Activated naive CD4-positive, alpha-beta T cell treated with anti-CD3 and anti-CD28 coated beads, Interleukin-2, amount 10 ng/mL, durations not matched to agents 7 days and 5 days (primary cell): ENCODE measurements at regions not wholly inside any gene's neighbourhood (a gene's known extent, or its start where the extent isn't known, plus 50 kb on each side); places are given as distances from the start of the nearest gene placed in this dataset.

Experiments used
- CTCF ChIA-PET: fragments of 350-600 bp; sonication (Branson Sonifier 250); formaldehyde crosslinking; loops from one replicate; lab custom pipeline; 2021; ENCODE audit warnings: antibody characterized with exemption; lab: Charles Lee
- DNase-seq: peaks from one replicate; pipeline ENCODE4 v3.0.0-alpha.2; 2020
- H3K27ac Mint-ChIP-seq: one replicate; pipeline ENCODE4 v1.8.0; 2021; ENCODE audit warnings: mild to moderate bottlenecking, moderate library complexity, mixed read lengths
- H3K27me3 Mint-ChIP-seq: one replicate; pipeline ENCODE4 v1.8.0; 2021; ENCODE audit warnings: mild to moderate bottlenecking, mixed read lengths
- H3K36me3 Mint-ChIP-seq: one replicate; pipeline ENCODE4 v1.8.0; 2021; ENCODE audit warnings: mixed read lengths
- H3K4me1 Mint-ChIP-seq: one replicate; pipeline ENCODE4 v1.8.0; 2021; ENCODE audit warnings: mixed read lengths
- H3K4me3 Mint-ChIP-seq: one replicate; pipeline ENCODE4 v1.8.0; 2021; ENCODE audit warnings: mild to moderate bottlenecking, moderate library complexity, mixed read lengths
- H3K9me3 Mint-ChIP-seq: one replicate; pipeline ENCODE4 v1.8.0; 2021; ENCODE audit warnings: mixed read lengths

DNA sequence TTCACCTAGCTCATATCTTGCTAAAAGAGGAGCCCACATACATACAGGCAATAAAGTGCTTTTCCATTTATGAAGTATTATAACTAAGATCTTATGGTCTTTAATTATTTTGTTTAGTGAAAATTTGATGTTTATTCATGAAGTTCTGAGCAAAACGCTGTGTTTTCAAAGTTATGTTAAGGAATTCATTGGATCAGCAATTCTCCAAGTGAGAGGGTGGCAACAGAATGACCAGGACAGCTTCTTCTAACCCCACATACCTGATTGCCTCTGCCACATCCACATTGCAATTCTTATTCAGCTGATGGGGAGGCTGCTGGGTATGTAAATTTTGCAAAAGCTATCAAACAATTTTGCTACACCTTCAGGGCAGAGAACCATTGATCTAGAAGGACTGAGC, 116.8 kb downstream of the OGFRL1 start:
- Mint-ChIP-seq H3K27ac (no peak overlapping the region), H3K36me3 (no peaks in the 10 kb centered on the region), H3K4me3 (no peak overlapping the region), H3K27me3 (peaks cover 5% of the 10 kb centered on the region), H3K4me1 (peaks cover 6% of the 10 kb centered on the region), H3K9me3 (no peaks in the 10 kb centered on the region)
- no peak for DNase-seq
- CTCF ChIA-PET, result no interaction called here

DNA sequence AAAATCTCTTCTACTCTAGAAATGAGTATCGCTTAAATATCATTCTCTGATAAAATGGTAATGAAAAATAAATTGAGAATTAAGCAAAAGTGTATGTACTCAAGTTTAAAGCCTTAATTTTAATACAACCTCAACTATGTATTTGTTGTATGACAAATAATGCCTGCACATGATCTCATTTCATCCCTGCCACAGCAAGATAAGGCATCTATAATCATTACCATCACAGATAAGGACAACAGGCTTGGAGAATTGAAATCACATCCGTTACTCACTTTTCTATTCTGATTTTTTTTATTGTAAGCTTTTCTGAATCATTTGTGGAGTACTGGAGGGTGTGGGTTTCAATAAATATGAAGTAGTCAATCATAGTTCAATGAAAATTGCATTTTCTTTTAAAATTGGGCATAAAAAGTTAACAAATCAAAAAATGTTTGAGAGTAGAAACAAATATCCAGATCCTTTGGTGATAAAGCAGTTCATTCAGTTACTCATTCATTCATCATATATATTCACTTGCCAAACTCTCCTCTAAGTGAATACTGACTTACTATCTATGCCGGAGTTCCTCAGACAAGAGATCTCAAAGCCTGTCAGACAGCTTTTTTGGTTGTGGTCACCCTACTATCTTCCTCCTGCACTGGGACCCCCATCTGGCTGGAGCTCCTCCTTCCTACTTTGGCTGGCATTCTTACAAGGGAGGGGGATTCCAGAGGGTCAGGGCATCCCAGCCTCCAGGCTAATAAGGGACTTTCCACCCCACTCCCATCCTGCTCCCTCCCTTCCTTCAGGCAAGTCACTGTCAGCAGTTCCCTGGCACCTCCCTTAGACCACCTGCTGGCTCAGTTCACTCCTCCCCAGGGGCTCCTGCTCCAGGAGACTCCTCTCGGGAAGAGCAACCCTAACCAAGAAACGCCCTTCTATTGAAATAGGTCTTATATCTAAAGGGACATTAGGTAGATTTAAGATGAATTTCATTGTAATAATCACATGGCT, 118.6 kb downstream of the OGFRL1 start:
- no peaks in the 10 kb centered on the region for H3K36me3 Mint-ChIP-seq
- no peak for DNase-seq
- H3K4me3 Mint-ChIP-seq, result no peak overlapping the region
- CTCF ChIA-PET, result no interaction called here
- peaks cover 6% of the 10 kb centered on the region for H3K4me1 Mint-ChIP-seq
- peaks cover 5% of the 10 kb centered on the region for H3K27me3 Mint-ChIP-seq
- no peak overlapping the region for H3K27ac Mint-ChIP-seq
- no peaks in the 10 kb centered on the region for H3K9me3 Mint-ChIP-seq

DNA sequence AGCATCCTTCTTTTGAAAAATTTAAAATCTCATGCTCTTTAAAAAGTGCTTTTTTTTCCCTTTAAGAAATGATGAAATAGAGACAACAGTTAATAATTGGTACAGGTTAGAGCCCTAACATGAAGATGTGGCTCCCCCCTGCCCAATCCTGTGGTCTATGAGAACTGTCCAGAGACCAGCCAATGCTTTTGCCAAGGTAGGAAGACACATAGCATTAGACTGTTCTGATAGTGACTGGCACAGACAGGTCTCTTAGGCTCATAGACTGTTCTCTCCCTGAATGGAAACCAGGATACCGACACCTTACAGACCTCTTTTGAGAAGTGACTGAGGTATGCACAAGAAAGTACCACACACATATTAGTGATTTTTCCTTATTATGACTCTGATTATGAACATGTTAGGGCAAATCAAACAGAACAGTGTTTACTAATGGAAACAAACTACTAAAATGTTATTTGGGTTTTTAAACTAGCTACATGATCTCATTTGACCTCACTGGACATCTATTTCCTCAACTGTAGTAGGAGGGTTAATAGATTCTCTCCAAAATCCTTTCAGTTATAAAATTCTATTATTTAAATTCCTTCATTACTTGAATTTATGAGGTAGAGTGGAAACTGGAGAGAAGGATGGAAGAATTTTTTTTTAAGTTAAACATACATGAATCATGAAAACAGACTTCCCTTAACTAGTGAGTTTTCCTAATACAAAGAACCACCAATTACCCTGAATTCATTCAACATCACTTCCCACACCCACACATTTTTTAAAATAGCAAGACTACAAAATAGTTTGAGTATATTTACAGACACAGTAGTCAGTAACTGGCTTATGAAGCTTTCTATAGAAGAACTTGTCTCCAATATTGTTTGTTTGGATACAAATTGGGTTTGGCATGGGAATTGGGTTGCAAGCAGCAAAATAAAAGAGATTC, 120.4 kb downstream of the OGFRL1 start:
- CTCF ChIA-PET, result no interaction called here

DNA sequence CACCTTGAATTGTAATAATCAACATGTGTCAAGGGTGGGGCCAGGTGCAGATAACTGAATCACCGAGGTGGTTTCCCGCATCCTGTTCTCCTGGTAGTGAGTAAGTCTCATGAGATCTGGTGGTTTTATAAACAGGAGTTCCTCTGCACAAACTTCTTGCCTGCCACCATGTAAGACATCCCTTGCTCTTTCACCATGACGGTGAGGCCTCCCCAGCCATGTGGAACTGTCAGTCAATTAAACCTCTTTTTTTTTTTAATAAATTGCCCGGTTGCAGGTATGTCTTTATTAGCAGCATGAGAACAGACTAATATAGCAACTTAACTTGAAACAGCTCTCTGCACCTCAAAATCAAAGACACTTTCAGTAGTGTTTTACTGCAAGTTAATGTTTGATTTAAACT, 121.6 kb downstream of the OGFRL1 start:
- no peak overlapping the region for H3K4me3 Mint-ChIP-seq
- peaks cover 5% of the 10 kb centered on the region for H3K27me3 Mint-ChIP-seq
- CTCF ChIA-PET, result no interaction called here
- H3K9me3 Mint-ChIP-seq, result no peaks in the 10 kb centered on the region
- H3K27ac Mint-ChIP-seq, result no peak overlapping the region
- peaks cover 6% of the 10 kb centered on the region for H3K4me1 Mint-ChIP-seq
- H3K36me3 Mint-ChIP-seq, result no peaks in the 10 kb centered on the region
- DNase-seq, result no peak

More for the DNA sequence above, 120.4 kb downstream of the OGFRL1 start:
- peaks cover 6% of the 10 kb centered on the region for H3K4me1 Mint-ChIP-seq
- no peak overlapping the region for H3K4me3 Mint-ChIP-seq
- H3K27me3 Mint-ChIP-seq, result peaks cover 5% of the 10 kb centered on the region
- no peaks in the 10 kb centered on the region for H3K9me3 Mint-ChIP-seq
- no peak for DNase-seq
- no peaks in the 10 kb centered on the region for H3K36me3 Mint-ChIP-seq
- H3K27ac Mint-ChIP-seq, result no peak overlapping the region

DNA sequence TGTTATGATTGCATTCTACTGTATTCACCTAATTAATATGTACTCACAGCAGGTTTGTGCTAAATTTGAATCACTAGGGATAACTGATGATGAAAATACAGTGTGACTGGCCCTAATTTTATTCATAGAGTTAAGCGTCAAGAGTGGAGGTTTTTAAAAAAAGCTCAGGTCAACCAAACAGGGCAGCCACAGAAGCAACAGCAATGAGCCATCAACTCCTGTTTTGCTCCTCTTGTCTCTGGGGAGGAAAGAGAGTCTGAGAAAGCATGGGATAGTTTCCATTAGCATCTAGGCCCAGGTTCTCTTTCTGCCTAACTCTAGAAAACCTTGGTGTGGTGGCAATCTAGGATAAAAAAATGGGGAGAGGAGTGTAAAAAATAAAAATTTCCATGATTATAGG, 122.1 kb downstream of the OGFRL1 start:
- DNase-seq, result no peak
- Mint-ChIP-seq H3K4me3 (no peak overlapping the region), H3K9me3 (no peaks in the 10 kb centered on the region), H3K4me1 (peaks cover 6% of the 10 kb centered on the region), H3K27ac (no peak overlapping the region), H3K27me3 (peaks cover 5% of the 10 kb centered on the region), H3K36me3 (no peaks in the 10 kb centered on the region)
- CTCF ChIA-PET, result interaction anchor here (0.6 kb wide), 1 partner anchor 67 kb away, joined by 5 read pairs; no protein-coding TSS in a partner anchor

DNA sequence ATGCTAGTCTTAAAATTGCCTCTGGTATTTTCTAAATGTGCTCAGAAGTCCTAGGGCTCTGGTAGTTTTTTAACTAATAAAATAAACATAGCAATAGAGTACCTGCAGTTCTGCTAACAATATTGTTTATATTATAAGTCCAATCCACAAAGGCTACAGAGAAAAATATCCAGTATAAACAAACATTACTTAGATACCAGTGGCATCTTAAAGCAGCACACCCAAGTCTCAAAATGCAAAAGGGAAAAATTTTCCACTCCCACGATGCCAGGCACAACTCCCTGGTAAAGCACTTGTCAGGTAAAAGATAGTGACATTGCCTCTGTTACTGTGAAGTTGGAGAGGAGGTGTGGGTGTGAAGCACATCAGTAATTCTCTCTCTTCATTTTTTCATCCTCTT, 123.3 kb downstream of the OGFRL1 start:
- no peak overlapping the region for H3K4me3 Mint-ChIP-seq

DNA sequence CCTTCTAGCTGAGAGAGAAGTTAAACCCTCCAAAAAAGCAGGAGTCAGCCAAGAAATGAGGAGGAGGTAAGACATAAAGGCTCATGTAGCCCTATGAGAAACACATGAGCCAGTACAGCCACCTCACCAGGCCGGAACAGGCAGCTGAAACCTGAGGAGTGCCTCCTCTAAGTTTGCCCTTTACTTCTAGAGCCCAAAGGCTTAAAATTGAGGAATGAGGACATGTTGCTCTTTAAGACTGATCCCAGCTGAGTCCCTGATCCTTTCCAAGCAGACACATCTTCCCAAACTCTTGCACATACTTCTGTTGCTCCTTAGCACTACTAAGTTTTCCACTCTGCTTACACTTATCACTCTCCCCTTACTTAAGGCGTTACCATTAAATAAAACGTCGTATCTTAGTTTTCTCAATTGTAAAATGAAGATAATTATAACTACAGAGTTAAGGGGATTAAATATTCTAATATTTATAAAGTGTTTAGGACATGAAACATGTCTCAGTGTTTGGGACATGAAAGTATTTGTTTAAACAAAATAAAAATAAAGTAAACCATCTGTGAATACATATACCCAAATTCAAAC, 124.0 kb downstream of the OGFRL1 start:
- H3K27me3 Mint-ChIP-seq, result peaks cover 11% of the 10 kb centered on the region
- no peaks in the 10 kb centered on the region for H3K9me3 Mint-ChIP-seq
- CTCF ChIA-PET, result no interaction called here

More for the DNA sequence above, 123.3 kb downstream of the OGFRL1 start:
- Mint-ChIP-seq H3K4me1 (peaks cover 6% of the 10 kb centered on the region), H3K27ac (no peak overlapping the region), H3K27me3 (peaks cover 8% of the 10 kb centered on the region), H3K9me3 (no peaks in the 10 kb centered on the region), H3K36me3 (no peaks in the 10 kb centered on the region)
- CTCF ChIA-PET, result no interaction called here
- DNase-seq, result no peak

DNA sequence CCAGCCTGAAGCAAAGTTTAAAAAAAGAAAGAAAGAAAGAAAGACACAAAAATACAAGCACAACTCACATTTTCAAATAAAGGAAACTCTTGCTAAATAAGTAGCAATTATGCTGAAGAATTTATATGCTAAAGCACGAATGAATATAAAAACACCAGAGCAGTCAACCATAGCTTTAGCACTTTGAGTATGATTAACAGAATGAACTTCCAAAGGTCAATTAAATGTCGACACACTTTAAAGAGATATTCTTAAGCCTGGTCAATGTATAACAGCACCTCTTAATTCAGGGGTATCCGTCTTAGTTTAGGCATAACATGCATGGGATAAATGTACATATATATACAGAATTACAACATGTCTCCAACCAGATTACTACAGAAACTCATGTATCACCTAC, 125.9 kb downstream of the OGFRL1 start:
- DNase-seq, result no peak
- CTCF ChIA-PET, result no interaction called here
- no peaks in the 10 kb centered on the region for H3K9me3 Mint-ChIP-seq
- H3K4me1 Mint-ChIP-seq, result peaks cover 3% of the 10 kb centered on the region
- peaks cover 23% of the 10 kb centered on the region for H3K27me3 Mint-ChIP-seq
- H3K36me3 Mint-ChIP-seq, result no peaks in the 10 kb centered on the region
- no peak overlapping the region for H3K4me3 Mint-ChIP-seq
- no peak overlapping the region for H3K27ac Mint-ChIP-seq

More for the DNA sequence above, 124.0 kb downstream of the OGFRL1 start:
- Mint-ChIP-seq H3K36me3 (no peaks in the 10 kb centered on the region), H3K27ac (no peak overlapping the region), H3K4me3 (no peak overlapping the region), H3K4me1 (peaks cover 6% of the 10 kb centered on the region)
- no peak for DNase-seq

DNA sequence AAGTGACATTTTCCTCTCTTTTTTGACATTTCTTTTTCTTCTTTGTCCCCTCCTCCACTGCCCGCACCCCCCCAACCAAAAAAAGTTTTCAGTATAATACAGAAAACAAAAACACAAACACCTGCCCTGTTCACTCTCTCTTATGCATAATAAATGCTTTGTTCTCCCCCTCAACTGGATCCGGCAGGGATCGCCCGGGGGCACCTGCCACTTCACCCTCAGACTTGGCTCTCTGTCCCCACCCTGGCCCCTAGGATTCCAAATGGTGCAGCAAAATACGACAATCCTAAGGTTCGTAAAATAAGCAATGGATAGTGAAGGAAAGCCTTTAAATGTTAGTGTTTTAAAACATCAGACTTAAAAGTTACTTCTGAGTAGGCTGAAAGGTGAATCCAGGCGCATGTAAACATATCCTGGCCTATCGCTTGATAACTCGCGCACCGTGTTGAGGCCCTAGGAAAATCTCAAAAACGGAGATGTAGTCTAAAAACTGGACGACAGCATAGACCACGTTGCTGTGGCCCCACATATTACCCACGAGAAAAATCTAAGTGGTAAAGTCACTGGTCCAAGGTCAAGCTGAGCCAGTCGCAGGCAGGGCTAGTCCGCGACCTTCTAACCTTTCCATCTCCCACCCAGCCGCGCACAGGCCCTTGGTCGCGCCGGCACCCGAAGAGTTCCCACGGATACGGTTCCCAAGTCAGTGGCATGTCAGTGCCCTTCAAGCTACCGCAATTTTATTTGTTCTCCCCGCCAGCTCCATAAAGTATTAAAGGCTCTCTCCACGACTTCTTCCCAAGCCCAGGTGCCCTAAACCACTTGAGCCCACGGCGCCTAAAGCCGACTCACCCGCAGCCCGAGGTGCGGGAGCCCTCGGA, 130.8 kb downstream of the OGFRL1 start:
- DNase-seq, result no peak
- Mint-ChIP-seq H3K4me3 (peak overlapping the region; percentile 43), H3K9me3 (no peaks in the 10 kb centered on the region), H3K36me3 (peaks cover 1% of the 10 kb centered on the region), H3K4me1 (peaks cover 3% of the 10 kb centered on the region), H3K27me3 (peaks cover 42% of the 10 kb centered on the region), H3K27ac (no peak overlapping the region)
- CTCF ChIA-PET, result no interaction called here

DNA sequence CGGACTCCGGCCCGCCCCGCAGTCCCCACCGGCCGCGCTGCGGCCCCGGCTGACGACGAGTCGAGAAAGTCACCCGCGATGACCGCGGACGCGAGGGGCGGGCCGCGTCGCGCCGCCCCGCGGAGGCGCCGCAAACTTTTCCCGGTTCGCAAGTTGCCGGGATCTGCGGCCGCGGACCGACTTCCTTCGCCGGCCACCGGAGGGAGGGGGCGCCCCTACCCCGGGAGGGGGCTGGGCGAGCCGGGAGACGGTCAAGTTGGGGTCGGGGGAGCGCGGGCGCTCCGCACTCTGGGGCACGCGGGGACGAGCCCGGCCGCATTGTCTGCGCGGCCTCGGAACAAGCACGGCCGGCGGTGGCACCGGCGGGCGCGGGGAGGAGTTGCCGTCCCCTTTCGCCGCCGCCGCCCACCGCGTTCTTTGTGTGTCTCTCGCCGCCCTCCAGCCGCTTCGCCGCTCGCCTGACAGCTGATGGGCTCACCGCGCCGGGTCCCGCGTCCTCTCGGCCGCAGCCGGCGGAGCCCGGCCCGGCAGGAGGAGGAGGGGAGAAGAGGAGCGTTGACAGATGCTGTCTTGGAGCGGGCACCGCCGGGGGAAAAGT, 131.6 kb downstream of the OGFRL1 start:
- H3K4me3 Mint-ChIP-seq, result no peak overlapping the region

DNA sequence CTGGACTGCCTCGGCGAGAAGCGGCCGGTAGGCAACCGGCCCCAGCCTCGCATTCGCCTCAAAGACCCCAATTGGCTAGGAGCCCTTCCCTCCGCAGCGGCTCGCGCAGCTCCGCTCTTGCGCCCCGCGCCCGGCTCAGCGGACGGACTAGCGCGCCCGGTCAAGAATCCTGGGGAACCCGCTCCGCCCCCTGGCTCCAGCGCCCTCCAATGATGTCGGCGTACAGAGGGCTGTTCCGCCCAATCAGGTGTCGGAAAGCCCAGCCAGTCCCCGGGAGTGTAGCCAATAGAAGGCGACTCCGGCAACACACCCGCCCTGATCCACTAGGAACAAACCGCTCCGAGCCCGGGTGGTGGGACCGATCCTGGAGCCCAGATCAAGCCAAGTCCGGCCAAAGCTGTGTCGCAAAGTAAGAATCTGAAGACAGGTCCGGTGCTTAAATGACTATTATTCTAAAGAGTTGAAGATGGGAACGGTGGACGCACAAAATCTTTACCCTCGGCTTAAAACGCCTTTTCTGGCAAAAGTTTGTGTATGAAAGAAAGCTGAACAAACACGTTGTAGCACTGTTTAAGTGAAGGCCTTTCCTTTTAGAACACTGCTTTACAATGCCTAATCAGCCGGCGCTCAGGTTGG, 132.2 kb downstream of the OGFRL1 start:
- H3K27me3 Mint-ChIP-seq, result peaks cover 42% of the 10 kb centered on the region
- no peak for DNase-seq

More for the DNA sequence above, 131.6 kb downstream of the OGFRL1 start:
- no peaks in the 10 kb centered on the region for H3K9me3 Mint-ChIP-seq
- H3K27ac Mint-ChIP-seq, result no peak overlapping the region
- CTCF ChIA-PET, result no interaction called here
- peaks cover 42% of the 10 kb centered on the region for H3K27me3 Mint-ChIP-seq
- no peak for DNase-seq
- peaks cover 3% of the 10 kb centered on the region for H3K4me1 Mint-ChIP-seq
- H3K36me3 Mint-ChIP-seq, result peaks cover 1% of the 10 kb centered on the region

DNA sequence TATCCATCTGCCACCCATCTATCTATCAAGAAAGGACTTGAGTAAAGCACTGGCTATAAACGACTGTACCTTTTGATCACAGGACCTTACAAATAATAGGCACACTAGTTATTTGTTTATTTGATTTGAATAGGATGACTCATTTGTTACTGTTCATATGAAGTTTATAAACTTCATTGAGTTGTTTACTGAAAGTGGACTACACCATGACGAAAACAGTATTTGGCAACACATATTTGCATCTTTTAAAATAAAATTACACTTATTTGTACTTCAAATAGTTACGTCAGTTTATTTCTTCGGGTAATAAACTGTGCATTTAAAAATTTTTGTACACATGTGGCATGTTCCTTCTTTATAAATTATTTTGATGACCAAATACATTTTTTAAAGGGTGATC, 133.0 kb downstream of the OGFRL1 start:
- Mint-ChIP-seq H3K4me3 (no peak overlapping the region), H3K4me1 (peaks cover 3% of the 10 kb centered on the region), H3K27me3 (peaks cover 42% of the 10 kb centered on the region), H3K9me3 (no peaks in the 10 kb centered on the region), H3K27ac (no peak overlapping the region), H3K36me3 (peaks cover 1% of the 10 kb centered on the region)
- CTCF ChIA-PET, result no interaction called here
- no peak for DNase-seq

More for the DNA sequence above, 132.2 kb downstream of the OGFRL1 start:
- peaks cover 3% of the 10 kb centered on the region for H3K4me1 Mint-ChIP-seq
- H3K27ac Mint-ChIP-seq, result no peak overlapping the region
- H3K36me3 Mint-ChIP-seq, result peaks cover 1% of the 10 kb centered on the region
- H3K4me3 Mint-ChIP-seq, result peak overlapping the region; percentile 37
- H3K9me3 Mint-ChIP-seq, result no peaks in the 10 kb centered on the region
- CTCF ChIA-PET, result no interaction called here
